BLaER1 treated with 17β-estradiol and CSF1 and Interleukin-3, amounts not matched to agents 10 nM and 100 nM (cell line): ENCODE measurements at regions not wholly inside any gene's neighbourhood (a gene's known extent, or its start where the extent isn't known, plus 50 kb on each side); places are given as distances from the start of the nearest gene placed in this dataset.

Source experiments
- H3K27ac ChIP-seq, 11 experiments: shearing (Covaris generic); formaldehyde crosslinking; 2 replicates each; pipeline ENCODE4 v1.8.1; 2022
- H3K27me3 ChIP-seq, 11 experiments: shearing (Covaris generic); formaldehyde crosslinking; 2 replicates each; pipeline ENCODE4 v1.8.1; 2022
- H3K36me3 ChIP-seq, 11 experiments: shearing (Covaris generic); formaldehyde crosslinking; 2 replicates each; pipeline ENCODE4 v1.8.1; 2022
- H3K4me1 ChIP-seq, 10 experiments: shearing (Covaris generic); formaldehyde crosslinking; 2 replicates each; pipeline ENCODE4 v1.8.1; 2022
- H3K4me2 ChIP-seq, 11 experiments: shearing (Covaris generic); formaldehyde crosslinking; 2 replicates each; pipeline ENCODE4 v1.8.1; 2022
- H3K4me3 ChIP-seq, 10 experiments: shearing (Covaris generic); formaldehyde crosslinking; 2 replicates each; pipeline ENCODE4 v1.8.1; 2022
- H3K9ac ChIP-seq, 11 experiments: shearing (Covaris generic); formaldehyde crosslinking; 2 replicates each; pipeline ENCODE4 v1.8.1; 2022
- H3K9me3 ChIP-seq, 11 experiments: shearing (Covaris generic); formaldehyde crosslinking; replicated peaks in 1 of 11; 2 replicates each; pipeline ENCODE4 v1.8.1; 2022
- H4K20me1 ChIP-seq, 11 experiments: shearing (Covaris generic); formaldehyde crosslinking; 2 replicates each; pipeline ENCODE4 v1.8.1; 2022
- Cebpa-rat ChIP-seq, 11 experiments: shearing (Covaris generic); IDR thresholded peaks; 2 replicates each; pipeline ENCODE4 v1.8.1; 2022

- H3K9ac ChIP-seq = no peak overlapping the region
- H3K27me3 ChIP-seq = no peaks in the 10 kb centered on the region
- no peak overlapping the region for H3K4me2 ChIP-seq
- H3K36me3 ChIP-seq = peaks cover 0 to 5% (median 0%) of the 10 kb centered on the region in 11 experiments; a peak in 1 of 22 replicates
- H4K20me1 ChIP-seq = no peaks in the 10 kb centered on the region
- no peak for TF ChIP-seq Cebpa-rat (IDR thresholded peaks at IDR 0.05)
- H3K9me3 ChIP-seq = peaks cover 16 to 37% (median 30%) of the 10 kb centered on the region in 11 experiments
- H3K4me1 ChIP-seq = no peaks in the 10 kb centered on the region
- H3K4me3 ChIP-seq = no peak overlapping the region
- H3K27ac ChIP-seq = no peak overlapping the region
Observed at GRCh38 chr4:124579896-124580295, 132.6 kb downstream of the ANKRD50 start.

GRCh38 chr4:124583797-124584196 lies 128.7 kb downstream of the ANKRD50 start:
- peaks cover 0 to 5% (median 0%) of the 10 kb centered on the region in 11 experiments; a peak in 1 of 22 replicates for H3K36me3 ChIP-seq
- H4K20me1 ChIP-seq = no peaks in the 10 kb centered on the region
- no peak overlapping the region for H3K27ac ChIP-seq
- H3K4me2 ChIP-seq = no peak overlapping the region
- H3K9me3 ChIP-seq = peaks cover 24 to 46% (median 43%) of the 10 kb centered on the region in 11 experiments
- TF ChIP-seq Cebpa-rat (IDR thresholded peaks at IDR 0.05) = no peak
- no peak overlapping the region for H3K4me3 ChIP-seq
- no peaks in the 10 kb centered on the region for H3K4me1 ChIP-seq
- no peak overlapping the region for H3K9ac ChIP-seq
- no peaks in the 10 kb centered on the region for H3K27me3 ChIP-seq

- Histone ChIP-seq H3K4me2 (peak overlapping the region in 3 of 11 experiments; percentile 11 to 42 (median 33); a peak in 4 of 22 replicates), H3K36me3 (no peaks in the 10 kb centered on the region), H3K9ac (no peak overlapping the region), H4K20me1 (no peaks in the 10 kb centered on the region), H3K27ac (no peak overlapping the region), H3K9me3 (peaks cover 10 to 23% (median 20%) of the 10 kb centered on the region in 11 experiments; a peak in 20 of 22 replicates), H3K4me3 (no peak overlapping the region), H3K4me1 (peaks cover 4 to 12% (median 9%) of the 10 kb centered on the region in 10 experiments; a peak in 11 of 20 replicates), H3K27me3 (no peaks in the 10 kb centered on the region)
- TF ChIP-seq Cebpa-rat (IDR thresholded peaks at IDR 0.05) = no peak
Observed at GRCh38 chr4:124589786-124590185, 122.7 kb downstream of the ANKRD50 start.

- H3K4me2 ChIP-seq = peak overlapping the region in 6 of 11 experiments; percentile 11 to 42 (median 32); a peak in 8 of 22 replicates
- H3K27me3 ChIP-seq = no peaks in the 10 kb centered on the region
- no peaks in the 10 kb centered on the region for H4K20me1 ChIP-seq
- no peak for TF ChIP-seq Cebpa-rat (IDR thresholded peaks at IDR 0.05)
- no peak overlapping the region for H3K4me3 ChIP-seq
- no peaks in the 10 kb centered on the region for H3K36me3 ChIP-seq
- peaks cover 10 to 23% (median 20%) of the 10 kb centered on the region in 11 experiments; a peak in 20 of 22 replicates for H3K9me3 ChIP-seq
- H3K9ac ChIP-seq = no peak overlapping the region
- no peak overlapping the region for H3K27ac ChIP-seq
- peaks cover 5 to 12% (median 9%) of the 10 kb centered on the region in 10 experiments; a peak in 13 of 20 replicates for H3K4me1 ChIP-seq
Observed at GRCh38 chr4:124590480-124590879, 122.1 kb downstream of the ANKRD50 start.

GRCh38 chr4:124591637-124592036 lies 120.9 kb downstream of the ANKRD50 start:
- Histone ChIP-seq H3K36me3 (no peaks in the 10 kb centered on the region), H3K27me3 (no peaks in the 10 kb centered on the region), H3K9ac (no peak overlapping the region), H3K4me2 (0 out of 22 replicates have a peak overlapping the region, but pooled peaks of 1 of the 11 experiments have one; percentile 16), H3K4me1 (peaks cover 9 to 22% (median 15%) of the 10 kb centered on the region in 10 experiments; a peak in 13 of 20 replicates), H3K4me3 (no peak overlapping the region), H3K27ac (no peak overlapping the region), H3K9me3 (peaks cover 10 to 23% (median 20%) of the 10 kb centered on the region in 11 experiments; a peak in 20 of 22 replicates), H4K20me1 (no peaks in the 10 kb centered on the region)
- TF ChIP-seq Cebpa-rat (IDR thresholded peaks at IDR 0.05) = no peak

- TF ChIP-seq Cebpa-rat (IDR thresholded peaks at IDR 0.05) = no peak
- H4K20me1 ChIP-seq = no peaks in the 10 kb centered on the region
- peaks cover 9 to 41% (median 20%) of the 10 kb centered on the region in 10 experiments; a peak in 15 of 20 replicates for H3K4me1 ChIP-seq
- no peak overlapping the region for H3K9ac ChIP-seq
- no peaks in the 10 kb centered on the region for H3K27me3 ChIP-seq
- no peak overlapping the region for H3K4me3 ChIP-seq
- no peak overlapping the region for H3K27ac ChIP-seq
- no peaks in the 10 kb centered on the region for H3K36me3 ChIP-seq
- no peak overlapping the region for H3K4me2 ChIP-seq
- H3K9me3 ChIP-seq = peaks cover 0 to 10% (median 6%) of the 10 kb centered on the region in 11 experiments; a peak in 11 of 22 replicates
Observed at GRCh38 chr4:124593494-124593893, 119.0 kb downstream of the ANKRD50 start.

- no peak overlapping the region for H3K4me3 ChIP-seq
- peaks cover 0 to 4% (median 0%) of the 10 kb centered on the region in 11 experiments; a peak in 1 of 22 replicates for H3K36me3 ChIP-seq
- H3K4me1 ChIP-seq = peaks cover 8 to 53% (median 24%) of the 10 kb centered on the region in 10 experiments; a peak in 18 of 20 replicates
- no peak for TF ChIP-seq Cebpa-rat (IDR thresholded peaks at IDR 0.05)
- no peaks in the 10 kb centered on the region for H4K20me1 ChIP-seq
- H3K27ac ChIP-seq = no peak overlapping the region
- no peak overlapping the region for H3K9ac ChIP-seq
- H3K4me2 ChIP-seq = no peak overlapping the region
- H3K9me3 ChIP-seq = peaks cover 0 to 7% (median 0%) of the 10 kb centered on the region in 11 experiments; a peak in 3 of 22 replicates
- no peaks in the 10 kb centered on the region for H3K27me3 ChIP-seq
Observed at GRCh38 chr4:124594945-124595344, 117.6 kb downstream of the ANKRD50 start.

DNA sequence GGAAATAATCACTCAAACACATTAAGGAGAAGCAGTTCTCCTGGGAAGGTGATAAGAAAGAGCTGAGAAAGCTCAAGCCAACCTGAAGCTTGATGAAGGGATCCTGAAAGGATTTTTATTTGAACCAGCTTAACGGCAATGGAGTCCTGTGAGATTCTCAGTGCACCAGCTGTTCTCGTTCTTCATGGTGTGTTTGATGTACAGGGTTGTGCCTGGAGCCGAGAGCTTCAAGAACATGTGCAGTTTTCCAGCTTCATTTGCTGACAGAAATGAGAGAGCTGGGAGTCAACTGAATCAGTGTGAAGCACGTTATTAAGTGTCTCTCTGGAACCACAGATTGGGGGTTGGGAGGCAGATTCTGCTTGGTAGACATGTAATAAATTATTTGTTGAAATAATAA lies 115.7 kb downstream of the ANKRD50 start:
- no peak overlapping the region for H3K27ac ChIP-seq
- no peak for TF ChIP-seq Cebpa-rat (IDR thresholded peaks at IDR 0.05)
- peaks cover 0 to 62% (median 27%) of the 10 kb centered on the region in 10 experiments; a peak in 17 of 20 replicates for H3K4me1 ChIP-seq
- no peak overlapping the region for H3K9ac ChIP-seq
- peak overlapping the region in 6 of 11 experiments; percentile 0 to 50 (median 12); a peak in 7 of 22 replicates for H3K4me2 ChIP-seq
- H3K4me3 ChIP-seq = no peak overlapping the region
- peaks cover 0 to 4% (median 0%) of the 10 kb centered on the region in 11 experiments; a peak in 1 of 22 replicates for H3K36me3 ChIP-seq
- no peaks in the 10 kb centered on the region for H4K20me1 ChIP-seq
- H3K27me3 ChIP-seq = no peaks in the 10 kb centered on the region
- peaks cover 0 to 9% (median under 1%) of the 10 kb centered on the region in 11 experiments; a peak in 9 of 22 replicates for H3K9me3 ChIP-seq

GRCh38 chr4:124610211-124610610 lies 102.3 kb downstream of the ANKRD50 start:
- Histone ChIP-seq H3K9ac (no peak overlapping the region), H3K27me3 (no peaks in the 10 kb centered on the region), H3K36me3 (no peaks in the 10 kb centered on the region), H3K4me3 (no peak overlapping the region), H3K4me1 (no peaks in the 10 kb centered on the region), H3K9me3 (peaks cover 0 to 4% (median 0%) of the 10 kb centered on the region in 11 experiments; a peak in 4 of 22 replicates), H3K27ac (no peak overlapping the region), H4K20me1 (no peaks in the 10 kb centered on the region), H3K4me2 (no peak overlapping the region)
- TF ChIP-seq Cebpa-rat (IDR thresholded peaks at IDR 0.05) = no peak
